Midbrain (tissue), 1 donor: ENCODE measurements at regions not wholly inside any gene's neighbourhood (a gene's known extent, or its start where the extent isn't known, plus 50 kb on each side); places are given as distances from the start of the nearest gene placed in this dataset.
"Not testable (repeated sequence)": the region's sequence is repeated elsewhere in the genome, so short reads cannot be mapped to it uniquely, and the experiment has no call there.

Source experiments
- DNase-seq: peaks from one replicate; lab custom pipeline; 2025; lab: John Stamatoyannopoulos, UW

- DNase-seq, result no peak
Measured at GRCh38 chr4:144366425-144366824, 225.9 kb upstream of the GYPA start.

- DNase-seq, result no peak
Measured at GRCh38 chr4:144371485-144371884, 231.0 kb upstream of the GYPA start.

DNA sequence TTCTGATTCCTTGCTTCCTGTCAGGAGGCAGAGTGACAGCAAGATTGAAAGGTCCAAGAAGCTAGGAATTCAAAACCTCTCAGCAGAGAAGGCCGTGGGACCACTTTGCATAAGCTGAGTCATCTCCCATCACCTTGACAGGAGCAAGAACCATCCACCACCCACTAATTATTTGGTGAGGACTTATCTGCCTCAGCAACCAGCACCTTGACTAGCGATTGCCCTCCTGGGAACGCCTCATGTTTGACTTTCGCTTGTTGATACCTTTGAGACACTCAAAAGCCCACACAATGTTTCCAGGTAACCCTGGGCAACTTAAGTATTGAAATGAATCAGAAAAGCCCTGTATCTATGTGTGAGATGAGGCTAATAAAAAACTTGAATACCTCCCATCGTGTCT lies 233.5 kb upstream of the GYPA start:
- no peak for DNase-seq

- DNase-seq, result no peak
Measured at GRCh38 chr4:144376866-144377265, 236.3 kb upstream of the GYPA start.

- no peak for DNase-seq
Measured at GRCh38 chr4:144384408-144384807, 243.9 kb upstream of the GYPA start.

DNA sequence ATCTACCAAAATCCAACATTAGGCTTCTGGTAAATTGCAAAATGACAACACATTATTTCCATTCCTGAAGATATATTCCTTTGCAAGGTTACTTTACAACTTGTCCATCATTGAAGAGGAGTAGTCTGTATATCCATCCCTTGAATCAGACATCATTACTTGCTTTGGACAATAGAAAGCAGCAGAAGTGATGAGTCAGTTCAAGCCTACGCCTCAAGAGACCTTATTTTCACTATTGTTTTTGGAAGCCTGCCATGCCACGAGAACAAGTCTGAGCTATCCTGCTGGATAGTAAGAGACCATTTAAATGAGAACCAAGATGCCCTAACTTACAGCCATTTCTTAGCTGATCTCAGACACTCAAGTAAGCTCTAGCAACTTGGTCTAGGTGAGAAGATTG lies 246.0 kb upstream of the HHIP start:
- no peak for DNase-seq

DNA sequence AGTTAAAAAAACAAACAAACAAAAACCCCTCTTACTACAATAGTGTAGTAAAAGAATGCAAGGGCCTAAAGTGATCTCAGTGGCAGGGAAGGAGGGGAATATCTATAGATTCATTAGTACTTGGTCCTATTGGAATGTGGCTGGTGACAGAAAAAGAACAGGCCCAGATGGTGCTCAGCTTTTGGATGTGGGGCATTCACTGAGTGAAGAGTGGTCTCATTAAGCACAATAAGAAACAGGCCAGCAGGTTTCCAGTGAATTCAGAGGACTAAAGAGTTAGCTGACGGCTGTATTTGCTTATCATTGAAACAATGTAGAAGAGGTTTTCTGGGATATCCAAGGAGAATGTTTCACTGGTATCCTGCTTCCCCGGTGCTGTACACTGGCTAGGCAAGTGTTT lies 243.8 kb upstream of the HHIP start:
- DNase-seq, result no peak

- DNase-seq, result no peak
Measured at GRCh38 chr4:144402999-144403398, 243.0 kb upstream of the HHIP start.

- no peak for DNase-seq
Measured at GRCh38 chr4:144403893-144404292, 242.1 kb upstream of the HHIP start.

GRCh38 chr4:144409525-144409924 lies 236.4 kb upstream of the HHIP start:
- DNase-seq, result no peak

DNA sequence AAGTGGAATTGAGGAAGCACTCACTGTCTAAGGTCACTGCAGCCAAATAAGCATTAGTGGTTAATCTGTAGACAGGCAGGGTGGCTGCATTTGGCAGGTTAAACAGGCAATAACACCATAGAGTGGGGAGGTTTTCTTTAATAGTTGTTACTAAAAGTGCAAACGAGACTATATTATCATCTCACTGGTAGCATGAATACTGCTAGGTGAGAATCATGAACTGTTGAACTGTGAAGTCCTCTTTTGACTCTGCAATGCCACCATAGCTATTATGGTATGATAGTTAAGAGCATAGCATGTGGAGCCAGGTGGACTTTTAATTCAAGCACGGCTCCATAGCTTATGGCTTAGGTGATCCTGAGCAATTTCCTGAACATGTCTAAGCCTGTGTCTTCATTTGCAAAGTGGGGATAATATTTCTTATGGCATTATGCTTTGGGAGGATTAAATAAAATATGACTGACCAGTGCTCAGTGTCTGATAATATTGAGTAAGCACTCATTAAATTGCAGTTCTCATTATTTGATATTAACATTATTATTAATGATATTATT lies 235.6 kb upstream of the HHIP start:
- no peak for DNase-seq

GRCh38 chr4:144411119-144411518 lies 234.8 kb upstream of the HHIP start:
- DNase-seq, result no peak

GRCh38 chr4:144411700-144412099 lies 234.3 kb upstream of the HHIP start:
- no peak for DNase-seq

- no peak for DNase-seq
Measured at GRCh38 chr4:144421056-144421455, 224.9 kb upstream of the HHIP start.

- no peak for DNase-seq
Measured at GRCh38 chr4:144421839-144422565, 224.0 kb upstream of the HHIP start.

- no peak for DNase-seq
Measured at GRCh38 chr4:144423930-144424329, 222.0 kb upstream of the HHIP start.

GRCh38 chr4:144426023-144426422 lies 219.9 kb upstream of the HHIP start:
- DNase-seq, result not testable (repeated sequence)

DNA sequence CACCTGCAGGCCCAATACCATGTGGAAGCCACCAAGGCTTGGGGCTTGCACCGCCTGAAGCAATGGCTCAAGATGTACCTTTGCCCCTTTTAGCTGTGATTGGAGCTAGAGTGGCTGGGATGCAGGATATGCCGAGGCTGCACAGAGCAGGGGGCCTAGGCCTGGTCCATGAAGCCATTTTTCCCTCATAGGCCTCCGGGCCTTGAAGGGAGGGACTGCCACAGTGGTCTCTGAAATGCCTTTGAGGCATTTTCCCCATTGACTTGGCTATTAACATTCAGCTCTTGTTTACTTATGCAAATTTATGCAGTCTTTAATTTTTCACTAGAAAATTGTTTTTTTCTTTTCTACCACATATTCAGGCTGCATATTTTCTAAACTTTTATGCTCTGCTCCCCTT lies 203.2 kb upstream of the HHIP start:
- DNase-seq, result no peak

DNA sequence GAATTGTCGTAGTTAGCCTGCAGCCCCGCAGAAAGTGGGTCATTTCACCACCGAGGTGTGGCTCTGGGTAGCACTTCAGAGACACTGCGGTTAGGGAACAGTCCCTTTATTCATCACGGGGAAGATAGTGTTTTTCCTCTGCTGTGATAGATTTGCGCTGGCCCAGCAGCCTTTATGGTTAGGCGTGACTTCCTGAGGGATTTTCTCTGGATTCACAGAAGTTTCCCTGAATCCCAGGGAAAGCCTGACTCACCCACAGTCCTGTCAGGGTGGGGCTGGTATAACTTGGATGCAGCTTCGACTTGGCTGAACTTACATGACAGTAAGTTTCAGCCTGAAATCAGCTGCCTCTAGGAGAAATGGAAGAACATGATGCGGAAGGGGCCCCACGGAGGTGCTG lies 196.3 kb upstream of the HHIP start:
- DNase-seq, result no peak

DNA sequence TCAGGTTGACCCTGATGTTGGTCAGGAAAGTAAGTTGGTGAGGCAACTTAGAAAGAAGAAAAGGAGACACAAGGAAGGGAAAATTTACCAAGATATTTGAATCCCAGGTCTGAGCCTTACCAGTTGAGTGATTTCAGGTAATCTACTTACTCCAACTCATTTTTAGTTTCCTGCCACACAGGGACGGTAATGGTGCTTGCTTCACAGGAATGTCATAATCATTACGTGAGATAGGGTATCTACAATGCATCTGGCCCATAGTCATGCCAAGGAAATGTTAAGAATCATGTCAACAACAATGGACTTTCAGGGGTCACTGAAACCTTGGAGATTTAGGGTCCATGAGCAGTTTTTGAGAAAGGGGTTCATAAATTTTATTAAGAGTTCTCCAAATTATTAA lies 195.4 kb upstream of the HHIP start:
- no peak for DNase-seq

DNA sequence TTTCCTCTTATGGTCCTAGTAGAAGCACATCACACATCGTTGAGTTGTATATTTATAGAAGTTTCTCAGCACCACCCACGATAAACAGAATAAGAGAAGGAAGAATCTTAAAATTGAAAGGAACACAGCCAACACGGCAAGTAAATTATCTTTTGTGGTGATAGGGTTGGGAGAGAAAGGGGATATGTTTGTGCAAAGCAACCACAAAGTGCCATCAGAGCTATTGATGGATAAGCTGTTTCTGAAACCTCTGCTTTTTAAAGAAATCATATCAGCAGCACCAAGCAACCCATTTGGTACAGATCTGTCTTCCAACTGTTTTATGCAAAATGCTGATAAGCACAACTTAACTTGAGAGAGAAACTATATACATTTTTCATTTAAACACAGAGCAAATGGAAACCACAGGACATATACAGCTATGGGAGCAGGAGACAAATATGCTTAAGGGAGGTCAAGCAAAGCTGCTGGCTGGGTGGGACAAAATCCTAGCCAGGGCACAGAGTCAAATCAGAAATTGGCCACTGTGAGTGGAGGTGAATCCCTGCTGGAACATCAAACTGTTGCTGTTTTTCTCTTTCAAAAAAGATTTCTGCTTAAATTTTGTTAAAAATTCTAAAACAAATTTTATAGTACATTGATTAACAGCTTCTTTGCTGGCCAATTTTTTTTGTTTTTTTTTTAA lies 194.0 kb upstream of the HHIP start:
- no peak for DNase-seq

GRCh38 chr4:144456196-144456595 lies 189.8 kb upstream of the HHIP start:
- no peak for DNase-seq

GRCh38 chr4:144461906-144462305 lies 184.1 kb upstream of the HHIP start:
- DNase-seq, result no peak

DNA sequence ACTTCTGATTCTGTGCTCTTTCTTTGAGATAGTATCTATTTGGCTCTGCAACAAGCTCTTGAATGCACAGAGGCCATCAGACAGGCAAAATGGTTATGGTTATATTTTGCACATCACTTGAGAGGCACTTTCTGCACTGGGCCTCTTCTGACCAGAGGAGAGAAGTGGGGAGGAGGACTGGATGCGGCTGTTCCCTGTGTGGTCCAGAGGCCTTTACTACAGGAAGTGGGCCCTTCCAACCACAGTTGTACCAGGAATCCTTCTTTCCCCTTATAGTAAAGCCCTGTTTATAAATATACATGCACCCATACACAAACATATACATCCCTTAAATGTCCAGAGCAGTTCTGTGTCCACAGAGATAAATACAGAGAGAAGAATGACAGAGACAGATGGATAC lies 182.7 kb upstream of the HHIP start:
- no peak for DNase-seq
